AG08395 (cell line): ENCODE measurements at regions not wholly inside any gene's neighbourhood (a gene's known extent, or its start where the extent isn't known, plus 50 kb on each side); places are given as distances from the start of the nearest gene placed in this dataset.
"Not testable (repeated sequence)": the region's sequence is repeated elsewhere in the genome, so short reads cannot be mapped to it uniquely, and the experiment has no call there.

Experiments
- DNase-seq: peaks from one replicate; pipeline ENCODE4 v3.0.0; 2012; ENCODE audit warnings: mixed read lengths, low spot score

DNA sequence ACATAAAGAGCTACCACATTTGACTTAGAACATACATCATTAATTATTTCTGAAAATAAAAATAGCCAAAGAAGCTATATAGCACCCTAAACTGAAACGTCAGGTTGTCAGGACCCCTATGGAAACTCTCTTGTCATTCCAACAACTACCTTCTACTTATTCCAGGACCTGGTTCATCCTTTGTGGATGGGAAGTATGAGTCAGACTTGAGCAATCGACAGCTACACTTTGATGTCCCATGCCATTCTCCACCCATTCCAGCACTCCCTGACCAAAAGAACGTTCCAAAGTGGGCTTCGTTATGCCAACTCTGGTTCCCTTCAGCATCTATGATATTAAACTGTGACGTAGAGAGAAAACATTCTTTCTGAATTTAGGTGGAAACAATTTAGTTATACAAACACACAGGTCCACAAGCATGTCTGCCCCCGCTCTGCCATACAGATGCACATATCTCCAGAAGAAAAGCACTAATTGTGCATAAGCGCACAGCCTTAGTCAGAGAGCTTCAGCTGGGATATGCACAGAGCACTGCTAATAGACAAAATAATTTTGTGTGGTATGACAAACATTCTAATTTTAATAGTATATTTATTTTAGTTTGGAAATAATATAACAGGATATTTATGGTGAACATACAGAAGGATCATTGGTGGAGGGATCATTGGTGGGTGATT, 723.1 kb upstream of the B3GALT2 start:
- DNase-seq: no peak

GRCh38 chr1:193905288-193906085, 719.1 kb upstream of the B3GALT2 start:
- no peak for DNase-seq

- no peak for DNase-seq
Measured at GRCh38 chr1:193891788-193892187, 705.4 kb upstream of the B3GALT2 start.

DNA sequence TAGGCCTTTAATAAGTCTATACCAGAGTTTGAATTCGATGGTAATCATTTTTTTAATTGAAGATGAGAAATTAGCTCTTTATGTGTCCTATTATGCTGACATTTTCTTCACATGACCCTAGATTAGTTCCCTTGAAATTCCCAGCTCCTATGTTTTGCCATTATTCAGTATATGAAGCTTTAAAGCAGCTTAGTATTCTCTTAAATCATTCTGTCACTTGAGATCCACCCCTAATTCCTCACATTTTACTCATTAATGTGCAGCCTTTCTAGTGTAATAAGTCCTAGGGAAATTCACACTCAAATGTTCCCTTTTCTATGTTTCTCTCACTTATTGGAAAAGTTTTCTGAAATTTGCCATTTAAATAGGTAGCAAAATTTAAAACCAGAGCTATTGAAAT, 704.5 kb upstream of the B3GALT2 start:
- DNase-seq: no peak

DNA sequence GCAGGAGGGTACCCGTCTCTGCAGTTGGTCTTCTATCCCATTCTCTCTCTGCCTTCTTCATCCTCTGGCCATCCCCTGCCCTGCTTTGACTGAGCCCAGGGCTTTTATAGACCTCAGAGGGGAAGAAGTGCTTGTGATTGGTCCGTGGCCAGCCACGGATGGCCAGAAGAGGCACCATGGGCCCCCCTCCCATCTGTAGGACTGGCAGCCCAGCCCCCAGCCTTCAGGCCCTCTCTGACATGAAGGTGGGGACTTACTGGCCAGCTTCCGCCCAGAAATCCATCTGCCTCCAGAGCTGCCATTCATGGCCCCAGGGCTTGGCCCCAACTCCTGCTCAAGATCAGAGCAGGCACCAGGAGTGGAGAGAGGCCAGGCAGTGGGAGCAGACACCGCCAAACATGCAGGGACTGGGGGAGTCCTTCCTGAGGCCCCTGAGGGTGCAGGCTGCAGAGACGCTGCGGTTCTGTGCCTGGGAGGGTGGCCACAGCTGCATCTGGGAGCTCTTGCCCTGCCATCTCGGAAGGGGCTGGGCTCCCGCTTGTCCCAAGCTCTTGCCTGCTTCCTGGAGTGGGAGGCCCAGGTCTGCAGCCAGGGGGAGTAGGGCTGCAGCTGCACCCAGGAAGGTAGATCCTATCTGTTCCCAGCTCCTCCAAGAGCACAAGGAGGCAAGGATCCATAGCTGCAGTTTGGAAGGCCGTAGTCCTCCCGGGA, 698.6 kb upstream of the B3GALT2 start:
- DNase-seq: no peak

DNA sequence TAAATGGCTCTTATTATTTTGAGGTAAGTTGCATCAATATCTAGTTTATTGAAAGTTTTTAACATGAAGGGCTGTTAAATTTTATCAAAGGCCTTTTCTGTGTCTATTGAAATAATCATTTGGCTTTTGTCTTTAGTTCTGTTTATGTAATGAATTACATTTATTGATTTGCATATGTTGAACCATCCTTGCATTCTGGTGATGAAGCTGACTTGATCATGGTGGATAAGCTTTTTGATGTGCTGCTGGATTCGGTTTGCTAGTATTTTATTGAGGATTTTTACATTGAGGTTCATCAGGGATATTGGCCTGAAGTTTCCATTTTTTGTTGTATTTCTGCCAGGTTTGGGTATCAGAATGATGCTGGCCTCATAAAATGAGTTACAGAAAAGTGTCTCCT, 691.5 kb upstream of the B3GALT2 start:
- DNase-seq: not testable (repeated sequence)

GRCh38 chr1:193868425-193868824, 682.0 kb upstream of the B3GALT2 start:
- DNase-seq: no peak

- DNase-seq: no peak
Measured at GRCh38 chr1:193856261-193856660, 669.8 kb upstream of the B3GALT2 start.

DNA sequence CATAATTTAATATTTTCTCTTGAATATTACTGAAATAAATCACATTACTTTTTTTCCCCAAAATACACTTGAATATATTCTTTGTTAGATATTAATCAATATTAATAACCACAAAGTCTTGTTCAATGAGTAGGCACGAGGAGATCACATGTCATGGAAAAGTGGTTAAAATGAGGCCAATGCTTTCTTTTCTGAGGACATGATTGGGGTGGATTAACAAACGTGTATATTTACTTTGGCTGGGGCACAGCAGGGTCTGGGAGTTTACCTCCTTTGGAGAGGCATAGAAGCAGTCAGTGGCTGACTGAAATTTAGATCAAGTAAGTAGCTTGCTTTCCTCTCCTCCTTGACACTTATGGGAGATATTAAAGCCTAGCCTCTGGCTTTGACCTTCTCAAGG, 664.3 kb upstream of the B3GALT2 start:
- no peak for DNase-seq

DNA sequence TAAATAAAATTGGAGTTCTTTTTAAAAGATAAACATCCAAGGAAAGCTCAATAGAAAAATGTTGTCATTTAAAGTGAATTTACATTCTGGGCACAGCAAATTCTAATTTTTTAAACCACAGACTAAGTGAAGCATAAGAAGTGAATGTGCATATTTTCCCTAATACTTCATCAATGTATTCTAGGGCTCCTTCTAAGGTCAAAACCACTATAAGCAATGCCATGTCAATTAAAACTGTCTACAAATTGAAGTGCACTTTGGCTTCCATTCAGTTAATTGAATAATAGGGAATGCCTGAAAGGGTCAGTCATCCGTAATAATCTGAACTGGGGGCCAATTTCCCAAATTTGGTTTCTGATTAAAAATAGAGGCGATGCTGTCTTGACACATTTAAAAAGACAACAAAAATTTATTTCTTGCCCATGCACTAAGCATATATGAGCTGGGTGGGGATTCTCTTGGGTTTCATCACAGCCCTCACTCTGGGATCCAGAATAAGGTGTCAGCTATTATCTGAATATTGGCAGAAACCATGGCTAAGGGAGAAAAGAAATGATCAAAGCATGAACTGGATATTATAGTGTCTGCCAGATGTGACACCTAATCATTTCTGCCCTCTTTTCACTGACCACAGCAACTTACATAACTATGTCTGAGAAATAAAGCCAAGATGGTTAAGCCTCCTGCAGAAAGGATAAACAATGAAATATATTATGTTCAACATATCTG, 660.6 kb upstream of the B3GALT2 start:
- no peak for DNase-seq

- DNase-seq: no peak
Measured at GRCh38 chr1:193846411-193846810, 660.0 kb upstream of the B3GALT2 start.

DNA sequence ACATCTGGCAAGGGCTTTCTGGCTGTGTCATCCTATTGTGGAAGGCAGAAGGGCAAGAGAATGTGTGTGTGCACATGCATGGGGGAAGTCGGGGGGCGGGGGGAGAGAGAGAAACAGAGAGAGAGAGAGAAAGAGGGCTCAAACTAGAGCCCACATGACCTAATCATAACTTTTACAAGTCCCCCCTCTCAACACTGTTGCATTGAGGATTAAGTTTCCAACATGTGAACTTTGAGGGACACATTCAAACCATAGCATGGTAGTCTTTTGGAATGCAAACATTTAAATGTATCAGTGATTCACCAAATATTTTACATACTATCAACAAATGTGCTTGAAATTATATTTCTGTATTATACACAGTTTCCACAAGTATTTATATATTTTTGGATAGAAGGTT, 655.4 kb upstream of the B3GALT2 start:
- no peak for DNase-seq

DNA sequence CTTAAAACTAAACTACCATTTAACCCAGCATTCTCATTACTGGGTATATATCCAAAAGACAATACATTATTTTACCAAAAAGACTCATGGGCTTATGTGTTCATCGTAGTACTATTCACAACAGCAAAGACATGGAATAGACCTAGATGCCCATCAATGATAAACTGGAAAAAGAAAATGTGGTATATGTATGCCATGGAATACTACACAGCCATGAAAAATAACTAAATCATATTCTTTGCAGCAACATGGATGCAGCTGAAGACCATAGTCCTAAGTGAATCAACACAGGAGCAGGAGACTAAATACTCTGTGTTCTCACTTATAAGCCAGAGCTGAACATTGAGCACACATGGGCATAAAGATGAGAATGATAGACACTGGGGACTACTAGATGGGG, 645.1 kb upstream of the B3GALT2 start:
- no peak for DNase-seq

DNA sequence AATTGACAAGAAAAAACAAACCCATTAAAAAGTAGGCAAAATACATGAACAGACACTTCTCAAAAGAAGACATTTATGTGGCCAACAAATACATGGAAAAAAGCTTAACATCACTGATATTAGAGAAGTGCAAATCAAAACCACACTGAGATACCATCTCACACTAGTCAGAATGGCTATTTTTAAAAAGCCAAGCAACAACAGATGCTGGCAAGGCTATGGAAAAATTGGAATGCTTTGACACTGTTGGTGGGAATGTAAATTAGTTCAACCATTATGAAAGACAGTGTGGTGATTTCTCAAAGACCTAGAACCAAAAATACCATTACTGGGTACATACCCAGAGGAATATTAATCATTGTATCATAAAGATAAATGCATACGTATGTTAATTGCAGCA, 641.1 kb upstream of the B3GALT2 start:
- no peak for DNase-seq

DNA sequence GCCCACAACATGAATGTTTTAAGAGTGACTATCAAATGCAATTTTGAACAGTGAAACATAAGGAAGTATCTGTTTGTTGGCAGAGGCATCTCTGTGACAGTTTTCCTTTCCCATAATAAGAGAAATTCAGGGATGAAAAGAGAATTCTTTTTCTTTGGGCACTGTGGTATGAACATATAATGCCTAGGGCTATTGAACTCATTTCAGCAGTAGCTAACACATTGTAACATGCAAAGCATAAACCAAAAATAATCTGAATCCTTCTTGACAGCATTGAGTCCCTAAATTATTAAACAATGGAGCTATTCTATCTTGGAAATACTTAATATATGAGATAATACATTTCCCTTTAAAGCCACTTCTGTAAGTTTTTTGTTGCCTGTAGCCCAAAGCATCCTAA, 633.0 kb upstream of the B3GALT2 start:
- DNase-seq: no peak

GRCh38 chr1:193807208-193807607, 620.8 kb upstream of the B3GALT2 start:
- DNase-seq: no peak

GRCh38 chr1:193806079-193807048, 620.0 kb upstream of the B3GALT2 start:
- DNase-seq: no peak

- no peak for DNase-seq
Measured at GRCh38 chr1:193799948-193800690, 613.7 kb upstream of the B3GALT2 start.

DNA sequence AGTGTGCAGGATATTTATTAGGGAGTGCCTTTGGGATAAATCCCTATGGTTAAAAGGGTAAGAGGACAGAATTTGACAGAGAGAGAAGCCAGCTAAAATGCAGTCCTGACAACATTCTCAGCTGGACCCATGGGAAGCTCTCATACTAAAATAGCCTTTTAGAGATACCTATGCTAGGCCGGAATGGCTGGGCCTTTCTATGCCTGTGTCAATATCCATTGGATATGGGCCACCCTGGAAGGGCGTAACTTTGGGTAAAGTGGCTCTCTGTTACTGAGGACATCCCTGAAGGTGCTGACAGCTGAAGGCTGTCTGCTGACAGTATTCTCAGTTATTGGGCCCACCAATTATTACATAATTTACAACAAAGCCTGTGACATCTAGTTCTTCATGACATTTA, 613.0 kb upstream of the B3GALT2 start:
- no peak for DNase-seq

DNA sequence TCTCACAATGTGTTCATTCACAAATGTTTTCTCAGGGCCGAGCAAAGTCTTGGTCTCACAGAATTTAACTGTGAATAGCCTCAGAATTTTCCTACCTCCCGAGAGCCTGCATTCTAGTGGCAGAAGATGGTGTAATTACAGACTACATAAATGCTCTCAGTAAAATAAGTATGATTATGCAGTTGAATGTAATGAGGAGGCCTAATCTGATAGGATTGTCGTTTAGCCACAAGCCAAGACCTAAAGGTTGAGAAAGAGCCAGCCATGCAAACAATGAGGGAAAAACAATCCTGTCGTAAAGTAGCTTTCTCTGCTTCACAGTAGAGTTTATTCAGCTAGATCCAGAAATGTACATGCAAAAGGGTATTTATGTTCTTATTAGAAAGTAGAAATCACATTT, 607.8 kb upstream of the B3GALT2 start:
- no peak for DNase-seq

DNA sequence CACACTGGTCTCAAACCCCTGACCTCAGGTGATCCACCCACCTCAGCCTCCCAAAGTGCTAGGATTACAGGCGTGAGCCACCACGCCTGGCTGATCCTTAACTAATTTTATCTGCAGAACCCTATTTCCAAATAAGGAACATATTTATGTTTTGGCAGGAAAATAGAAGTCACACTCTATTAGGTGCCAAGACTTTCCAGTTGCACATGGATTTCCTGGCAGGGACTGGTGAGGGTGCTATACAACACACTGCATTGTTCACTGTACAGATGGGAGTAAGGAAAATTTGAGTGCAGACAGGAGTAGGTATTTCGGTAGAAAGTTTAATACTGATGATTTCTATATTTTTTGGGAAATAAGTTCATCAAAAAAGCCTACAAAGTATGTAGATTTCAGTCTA, 605.3 kb upstream of the B3GALT2 start:
- DNase-seq: no peak
